ENCODE measurements at regions not wholly inside any gene's neighbourhood (a gene's known extent, or its start where the extent isn't known, plus 50 kb on each side); places are given as distances from the start of the nearest gene placed in this dataset.

DNA sequence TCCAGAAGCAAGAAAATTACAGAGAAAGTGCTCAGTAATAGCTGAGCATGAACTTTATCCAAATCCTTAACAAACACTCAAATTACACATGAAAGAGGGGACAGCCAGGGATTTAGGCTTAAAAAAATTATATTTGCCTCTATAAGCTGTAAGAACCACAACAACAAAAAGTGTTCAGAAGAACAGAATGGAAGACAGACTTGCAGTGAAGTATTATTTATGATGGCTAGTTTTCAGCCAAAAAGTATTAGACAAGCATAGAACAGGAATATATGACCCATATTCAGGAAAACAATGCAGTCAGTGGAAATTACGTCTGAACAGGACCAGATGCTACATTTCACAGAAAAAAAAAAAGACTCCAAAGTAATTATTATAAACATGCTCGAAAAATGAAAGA, 1246.3 kb downstream of the NCAM2 start (continued):
- TF ChIP-seq FOSL2 (IDR thresholded peaks at IDR 0.05) = no peak
- TF ChIP-seq FOSL2 (CRISPR knock-in tag; IDR thresholded peaks at IDR 0.05) = no peak

GRCh38 chr21:22250355-22250754, 1252.1 kb downstream of the NCAM2 start:
- DNase-seq (ENCODE audit: low read depth in 1 of 2, low spot score in 1 of 2) (no peak), ATAC-seq (no peak), FAIRE-seq (no peak)
- Histone ChIP-seq H3K4me2 (no peak overlapping the region), H3K9me3 (no peaks in the 10 kb centered on the region), H3K4me1 (no peaks in the 10 kb centered on the region), H3K4me3 (no peak overlapping the region), H3K27ac (no peak overlapping the region)
- CTCF ChIA-PET = no interaction called here
- WGBS (ENCODE audit: missing lambda C conversion rate) = 3% methylated on average over 3 of the region's 3 CpGs
- no peak for TF ChIP-seq POLR2A (IDR thresholded peaks at IDR 0.05; ENCODE audit: low read length)
- TF ChIP-seq, protein P1, sequence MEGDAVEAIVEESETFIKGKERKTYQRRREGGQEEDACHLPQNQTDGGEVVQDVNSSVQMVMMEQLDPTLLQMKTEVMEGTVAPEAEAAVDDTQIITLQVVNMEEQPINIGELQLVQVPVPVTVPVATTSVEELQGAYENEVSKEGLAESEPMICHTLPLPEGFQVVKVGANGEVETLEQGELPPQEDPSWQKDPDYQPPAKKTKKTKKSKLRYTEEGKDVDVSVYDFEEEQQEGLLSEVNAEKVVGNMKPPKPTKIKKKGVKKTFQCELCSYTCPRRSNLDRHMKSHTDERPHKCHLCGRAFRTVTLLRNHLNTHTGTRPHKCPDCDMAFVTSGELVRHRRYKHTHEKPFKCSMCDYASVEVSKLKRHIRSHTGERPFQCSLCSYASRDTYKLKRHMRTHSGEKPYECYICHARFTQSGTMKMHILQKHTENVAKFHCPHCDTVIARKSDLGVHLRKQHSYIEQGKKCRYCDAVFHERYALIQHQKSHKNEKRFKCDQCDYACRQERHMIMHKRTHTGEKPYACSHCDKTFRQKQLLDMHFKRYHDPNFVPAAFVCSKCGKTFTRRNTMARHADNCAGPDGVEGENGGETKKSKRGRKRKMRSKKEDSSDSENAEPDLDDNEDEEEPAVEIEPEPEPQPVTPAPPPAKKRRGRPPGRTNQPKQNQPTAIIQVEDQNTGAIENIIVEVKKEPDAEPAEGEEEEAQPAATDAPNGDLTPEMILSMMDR (IDR thresholded peaks at IDR 0.05) = no peak
- no peak for TF ChIP-seq HES2 (IDR thresholded peaks at IDR 0.05)
- TF ChIP-seq HEYL (CRISPR knock-in tag; IDR thresholded peaks at IDR 0.05) = no peak
- no peak for TF ChIP-seq ELK1 (IDR thresholded peaks at IDR 0.05; ENCODE audit: low read depth, low read length)
- no peak for TF ChIP-seq USF2 (IDR thresholded peaks at IDR 0.05)
- TF ChIP-seq, protein P2, sequence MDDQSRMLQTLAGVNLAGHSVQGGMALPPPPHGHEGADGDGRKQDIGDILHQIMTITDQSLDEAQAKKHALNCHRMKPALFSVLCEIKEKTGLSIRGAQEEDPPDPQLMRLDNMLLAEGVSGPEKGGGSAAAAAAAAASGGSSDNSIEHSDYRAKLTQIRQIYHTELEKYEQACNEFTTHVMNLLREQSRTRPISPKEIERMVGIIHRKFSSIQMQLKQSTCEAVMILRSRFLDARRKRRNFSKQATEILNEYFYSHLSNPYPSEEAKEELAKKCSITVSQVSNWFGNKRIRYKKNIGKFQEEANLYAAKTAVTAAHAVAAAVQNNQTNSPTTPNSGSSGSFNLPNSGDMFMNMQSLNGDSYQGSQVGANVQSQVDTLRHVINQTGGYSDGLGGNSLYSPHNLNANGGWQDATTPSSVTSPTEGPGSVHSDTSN (IDR thresholded peaks at IDR 0.05) = no peak
- no peak for TF ChIP-seq JUNB (IDR thresholded peaks at IDR 0.05)
- no peak for TF ChIP-seq CBX8 (IDR thresholded peaks at IDR 0.05)
- no peak for TF ChIP-seq REST (IDR thresholded peaks at IDR 0.05)
- TF ChIP-seq MAZ (IDR thresholded peaks at IDR 0.05; ENCODE audit: borderline replicate concordance, low read depth, low read length) = no peak
- POLR2A ChIA-PET = no interaction called here

DNA sequence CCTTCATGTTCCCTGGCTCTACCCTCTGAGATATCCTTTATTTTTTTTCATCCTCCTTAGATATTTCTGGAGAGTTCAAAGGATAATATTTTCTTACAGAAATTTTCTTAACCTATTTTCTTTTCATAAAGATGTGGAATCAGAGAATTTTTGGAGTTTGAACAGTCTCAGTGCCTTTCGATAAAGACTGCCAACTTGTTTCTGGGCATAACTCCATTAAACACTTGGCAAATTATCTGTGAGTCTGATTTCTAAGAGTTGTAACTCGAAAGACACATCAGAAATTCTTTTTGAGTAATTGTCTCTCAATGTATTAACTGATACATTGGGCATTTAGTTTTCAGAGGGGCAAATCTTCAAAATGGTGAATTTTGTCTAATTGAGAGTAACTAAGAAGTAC, 1255.6 kb downstream of the NCAM2 start:
- Histone ChIP-seq H3K4me1 (no peaks in the 10 kb centered on the region), H3K4me2 (no peak overlapping the region), H3K4me3 (no peak overlapping the region), H3K9me3 (no peaks in the 10 kb centered on the region), H3K27ac (no peak overlapping the region)
- ChIA-PET CTCF (no interaction called here), POLR2A (no interaction called here)
- DNase-seq (ENCODE audit: low read depth in 1 of 2, low spot score in 1 of 2) (no peak), ATAC-seq (no peak), FAIRE-seq (no peak)
- 10% methylated on average over 2 of the region's 2 CpGs for WGBS (ENCODE audit: missing lambda C conversion rate)
- TF ChIP-seq HOXA7 (CRISPR knock-in tag; IDR thresholded peaks at IDR 0.05) = no peak
- no peak for TF ChIP-seq E2F6 (IDR thresholded peaks at IDR 0.05; ENCODE audit: borderline replicate concordance, low read depth)
- TF ChIP-seq CBX2 (IDR thresholded peaks at IDR 0.05; ENCODE audit: borderline replicate concordance, low read depth) = no peak
- TF ChIP-seq BHLHE40 (IDR thresholded peaks at IDR 0.05; ENCODE audit: low read depth, low read length) = no peak
- no peak for TF ChIP-seq NPAS2 (CRISPR knock-in tag; IDR thresholded peaks at IDR 0.05; ENCODE audit: borderline replicate concordance)
- TF ChIP-seq ZC3H11A (IDR thresholded peaks at IDR 0.05) = no peak
- no peak for TF ChIP-seq KDM5A (IDR thresholded peaks at IDR 0.05)
- TF ChIP-seq FOSL2 (IDR thresholded peaks at IDR 0.05) = no peak
- no peak for TF ChIP-seq FOSL2 (CRISPR knock-in tag; IDR thresholded peaks at IDR 0.05)
- TF ChIP-seq HES2 (IDR thresholded peaks at IDR 0.05) = no peak
- TF ChIP-seq MAFK (IDR thresholded peaks at IDR 0.05; ENCODE audit: partially characterized antibody) = no peak
- no peak for TF ChIP-seq RAD21 (conservative IDR thresholded peaks at IDR 0.05 in 1 of 2, IDR thresholded peaks at IDR 0.05 in 1 of 2)
- no peak for TF ChIP-seq HEYL (CRISPR knock-in tag; IDR thresholded peaks at IDR 0.05)
- TF ChIP-seq MAZ (IDR thresholded peaks at IDR 0.05; ENCODE audit: borderline replicate concordance, low read depth, low read length) = no peak
- TF ChIP-seq GATA3 (IDR thresholded peaks at IDR 0.05; ENCODE audit: borderline replicate concordance) = no peak
- TF ChIP-seq, protein P1 (IDR thresholded peaks at IDR 0.05) = no peak
- no peak for TF ChIP-seq RCOR1 (IDR thresholded peaks at IDR 0.05; ENCODE audit: low read depth, low read length)
